ENCODE measurements at regions not wholly inside any gene's neighbourhood (a gene's known extent, or its start where the extent isn't known, plus 50 kb on each side); places are given as distances from the start of the nearest gene placed in this dataset.
"Not testable (repeated sequence)": the region's sequence is repeated elsewhere in the genome, so short reads cannot be mapped to it uniquely, and the experiment has no call there.

- not testable (repeated sequence) for TF ChIP-seq CTCF (conservative IDR thresholded peaks at IDR 0.05); EZH2 (IDR thresholded peaks at IDR 0.05; ENCODE audit: low read depth)
Measured at GRCh38 chr1:149220463-149221074, 117.2 kb upstream of the NBPF9 start.

Data from PC-9 (cell line).